Keratinocyte (primary cell): ENCODE measurements at regions not wholly inside any gene's neighbourhood (a gene's known extent, or its start where the extent isn't known, plus 50 kb on each side); places are given as distances from the start of the nearest gene placed in this dataset.

Experiments
- CTCF ChIP-seq, 3 experiments: IDR thresholded peaks in 1 of 3; conservative IDR thresholded peaks in 1 of 3; optimal IDR thresholded peaks in 1 of 3; 2 replicates in 2 of 3; 3 replicates in 1 of 3; pipeline versions ENCODE3 to v1.5.1; 2011; ENCODE audit warnings: low read length in 3 of 3, mild to moderate bottlenecking in 3 of 3, moderate library complexity in 2 of 3, control low read depth in 1 of 3, inconsistent platforms in 1 of 3; ENCODE audit not compliant: insufficient read depth in 2 of 3; ENCODE audit errors: extremely low read depth in 1 of 3
- EZH2 ChIP-seq: IDR thresholded peaks from one replicate; pipeline ENCODE4 v1.6.1; 2012; ENCODE audit warnings: inconsistent platforms, mild to moderate bottlenecking, low read length, moderate library complexity

GRCh38 chr2:173434762-173435569, 80.3 kb downstream of the CDCA7 start:
- TF ChIP-seq CTCF (optimal IDR thresholded peaks at IDR 0.05 in 1 of 3, IDR thresholded peaks at IDR 0.05 in 1 of 3, conservative IDR thresholded peaks at IDR 0.05 in 1 of 3; ENCODE audit: extremely low read depth in 1 of 3, insufficient read depth in 2 of 3, low read length in 3 of 3) (no peak), EZH2 (no peak)
